IMR-90 (cell line): ENCODE measurements at regions not wholly inside any gene's neighbourhood (a gene's known extent, or its start where the extent isn't known, plus 50 kb on each side); places are given as distances from the start of the nearest gene placed in this dataset.

Source experiments
- ATAC-seq: fragments of 200-7000 bp; cut with Tn5 transposase; 2 replicates; pipeline ENCODE4 v1.9.1; 2020; ENCODE audit warnings: low read depth, mild to moderate bottlenecking, moderate library complexity
- BruUV-seq: library from RNA; stranded (reverse); fragments of 400-500 nt; replicated peaks from 2 replicates; lab custom pipeline; 2021; lab: Mats Ljungman, UMichigan
- CTCF ChIA-PET: fragments of 300-600 bp; formaldehyde crosslinking; extraction: SDS; loops from one replicate; lab custom pipeline; 2021; ENCODE audit warnings: antibody characterized with exemption; lab: Yijun Ruan, JAX
- POLR2A ChIA-PET: fragments of 300-600 bp; sonication (Branson Sonifier 250); formaldehyde crosslinking; loops from one replicate; lab custom pipeline; 2022; ENCODE audit warnings: antibody characterized with exemption; ENCODE audit not compliant: unreplicated experiment; lab: Charles Lee
- DNase-seq: peaks from one replicate; pipeline ENCODE4 v3.0.0; 2013
- H2AFZ ChIP-seq: replicated peaks from 2 replicates; pipeline ENCODE3; 2013; ENCODE audit warnings: low read length, mild to moderate bottlenecking; ENCODE audit not compliant: poor library complexity
- H2AK5ac ChIP-seq: 2 replicates; pipeline ENCODE4 v1.6.1; 2013; ENCODE audit warnings: low read depth, low read length, inconsistent platforms
- H2AK9ac ChIP-seq: replicated peaks from 2 replicates; pipeline ENCODE3; 2013; ENCODE audit warnings: mild to moderate bottlenecking, low read depth, low read length, moderate library complexity; ENCODE audit not compliant: poor library complexity
- H2BK120ac ChIP-seq: 2 replicates; pipeline ENCODE4 v1.6.1; 2013; ENCODE audit warnings: low read depth, low read length, inconsistent platforms
- H2BK15ac ChIP-seq: 3 replicates; pipeline ENCODE4 v1.6.1; 2013; ENCODE audit warnings: low read depth, low read length, inconsistent platforms
- H2BK20ac ChIP-seq: 2 replicates; pipeline ENCODE4 v1.6.1; 2013; ENCODE audit warnings: low read depth, mild to moderate bottlenecking, inconsistent platforms, low read length, moderate library complexity
- H2BK5ac ChIP-seq: 2 replicates; pipeline ENCODE4 v1.6.1; 2013; ENCODE audit warnings: mild to moderate bottlenecking, low read depth, low read length, inconsistent platforms; ENCODE audit not compliant: poor library complexity, severe bottlenecking
- H3K14ac ChIP-seq: replicated peaks from 2 replicates; pipeline ENCODE4 v1.6.1; 2013; ENCODE audit warnings: low read depth, low read length, inconsistent platforms
- H3K18ac ChIP-seq: 2 replicates; pipeline ENCODE4 v1.6.1; 2013; ENCODE audit warnings: low read depth, low read length, control low read depth
- H3K23ac ChIP-seq: 2 replicates; pipeline ENCODE4 v1.6.1; 2013; ENCODE audit warnings: low read depth, low read length, inconsistent platforms
- H3K27ac ChIP-seq: 2 replicates; pipeline ENCODE4 v1.5.1; 2013; ENCODE audit warnings: mild to moderate bottlenecking, control low read depth, low read length; ENCODE audit not compliant: insufficient read depth
- H3K27me3 ChIP-seq: 2 replicates; pipeline ENCODE4 v1.6.1; 2013; ENCODE audit warnings: low read length; ENCODE audit not compliant: control insufficient read depth, insufficient read depth
- H3K36me3 ChIP-seq: 2 replicates; pipeline ENCODE4 v1.6.1; 2013; ENCODE audit warnings: low read length, mixed read lengths; ENCODE audit not compliant: control insufficient read depth, insufficient read depth
- H3K4ac ChIP-seq: 2 replicates; pipeline ENCODE4 v1.6.1; 2013; ENCODE audit warnings: low read depth, low read length, inconsistent platforms
- H3K4me1 ChIP-seq: 2 replicates; pipeline ENCODE4 v1.6.1; 2013; ENCODE audit warnings: low read length, mixed read lengths; ENCODE audit not compliant: control insufficient read depth, insufficient read depth
- H3K4me2 ChIP-seq: 2 replicates; pipeline ENCODE4 v1.6.1; 2013; ENCODE audit warnings: low read depth, mild to moderate bottlenecking, control low read depth, low read length, moderate library complexity
- H3K4me3 ChIP-seq: 2 replicates; pipeline ENCODE4 v1.5.1; 2013; ENCODE audit warnings: low read depth, mild to moderate bottlenecking, control low read depth, low read length, moderate library complexity; ENCODE audit not compliant: insufficient read depth
- H3K56ac ChIP-seq: 2 replicates; pipeline ENCODE4 v1.6.1; 2013; ENCODE audit warnings: low read length, inconsistent platforms; ENCODE audit not compliant: insufficient read depth; ENCODE audit errors: extremely low read depth
- H3K79me1 ChIP-seq, 2 experiments: 2 replicates each; pipeline ENCODE4 v1.6.1; 2013; ENCODE audit warnings: low read length in 2 of 2, inconsistent platforms in 1 of 2, low read depth in 1 of 2
- H3K9ac ChIP-seq: 2 replicates; pipeline ENCODE4 v1.6.1; 2013; ENCODE audit warnings: low read depth, low read length, control low read depth
- H3K9me1 ChIP-seq: 2 replicates; pipeline ENCODE4 v1.6.1; 2013; ENCODE audit warnings: low read length, inconsistent platforms; ENCODE audit not compliant: insufficient read depth
- H3K9me3 ChIP-seq: 2 replicates; pipeline ENCODE4 v1.6.1; 2013; ENCODE audit warnings: low read length; ENCODE audit not compliant: control insufficient read depth, insufficient read depth
- H4K20me1 ChIP-seq: 2 replicates; pipeline ENCODE4 v1.6.1; 2013; ENCODE audit warnings: low read length, inconsistent platforms; ENCODE audit not compliant: insufficient read depth
- H4K5ac ChIP-seq: 2 replicates; pipeline ENCODE4 v1.6.1; 2013; ENCODE audit warnings: mild to moderate bottlenecking, low read depth, low read length, control low read depth
- H4K8ac ChIP-seq, 2 experiments: 2 replicates each; pipeline ENCODE4 v1.6.1; 2013; ENCODE audit warnings: low read depth in 2 of 2, low read length in 2 of 2, control low read depth in 1 of 2, inconsistent platforms in 1 of 2
- H4K91ac ChIP-seq: 2 replicates; pipeline ENCODE4 v1.6.1; 2013; ENCODE audit warnings: low read depth, low read length, inconsistent platforms; ENCODE audit not compliant: insufficient read depth
- BHLHE40 ChIP-seq: fragments of 150-350 bp; IDR thresholded peaks from 2 replicates; pipeline ENCODE4 v1.6.1; 2016; ENCODE audit warnings: mild to moderate bottlenecking, low read depth, low read length
- CHD1 ChIP-seq: IDR thresholded peaks from 2 replicates; pipeline ENCODE4 v1.6.1; 2012; ENCODE audit warnings: low read depth, low read length, improper control_type of control experiment
- CTCF ChIP-seq: conservative IDR thresholded peaks from 2 replicates; pipeline ENCODE4 v1.5.1; 2012; ENCODE audit warnings: mild to moderate bottlenecking, low read depth, low read length, improper control_type of control experiment
- ELK1 ChIP-seq: fragments of 150-350 bp; IDR thresholded peaks from 2 replicates; pipeline ENCODE4 v1.6.1; 2016; ENCODE audit warnings: low read depth, mild to moderate bottlenecking, low read length, moderate library complexity, borderline replicate concordance
- FOS ChIP-seq: fragments of 150-350 bp; IDR thresholded peaks from 2 replicates; pipeline ENCODE4 v1.6.1; 2016; ENCODE audit warnings: low read depth, low read length
- MAFK ChIP-seq: IDR thresholded peaks from 2 replicates; pipeline ENCODE4 v1.6.1; 2012; ENCODE audit warnings: low read depth, low read length, improper control_type of control experiment
- POLR2A ChIP-seq: IDR thresholded peaks from 2 replicates; pipeline ENCODE4 v1.6.1; 2012; ENCODE audit warnings: mild to moderate bottlenecking, low read depth, low read length
- RAD21 ChIP-seq: IDR thresholded peaks from 2 replicates; pipeline ENCODE4 v1.6.1; 2012; ENCODE audit warnings: low read length, improper control_type of control experiment
- RCOR1 ChIP-seq: IDR thresholded peaks from 2 replicates; pipeline ENCODE4 v1.6.1; 2012; ENCODE audit warnings: mild to moderate bottlenecking, low read length, improper control_type of control experiment; ENCODE audit not compliant: insufficient replicate concordance
- RFX5 ChIP-seq: IDR thresholded peaks from 2 replicates; pipeline ENCODE4 v1.8.0; 2012; ENCODE audit warnings: low read depth, mild to moderate bottlenecking, low read length, moderate library complexity
- USF2 ChIP-seq: fragments of 150-350 bp; IDR thresholded peaks from 2 replicates; pipeline ENCODE4 v1.6.1; 2017; ENCODE audit warnings: mild to moderate bottlenecking, antibody characterized with exemption, low read length, low read depth
- WGBS, 2 experiments: methylation state at CpG; one replicate each; pipeline versions ENCODE4 v1.1.5 to v1.1.7; 2013; ENCODE audit warnings: missing lambda C conversion rate in 2 of 2; ENCODE audit not compliant: insufficient read length in 1 of 2; ENCODE audit errors: extremely low coverage in 2 of 2; 5-methylcytosine and 5-hydroxymethylcytosine counted together
- dilution Hi-C: fragments of 300-500 bp; cut with HindIII; formaldehyde crosslinking; loops from one replicate; pipeline ENCODE4 v1.14.3; 2018; ENCODE audit warnings: low sequenced_read_pairs; ENCODE audit not compliant: unreplicated experiment
- in situ Hi-C: fragments of 300-500 bp; cut with MboI; formaldehyde crosslinking; loops from 3 replicates; pipeline ENCODE4 v1.14.3; 2019; ENCODE audit warnings: low sequenced_read_pairs, inconsistent platforms, mixed read lengths
- intact Hi-C: fragments of 100-400 bp; cut with micrococcal nuclease; formaldehyde crosslinking; loops from 2 replicates; pipeline ENCODE4 v1.10.0; 2022

DNA sequence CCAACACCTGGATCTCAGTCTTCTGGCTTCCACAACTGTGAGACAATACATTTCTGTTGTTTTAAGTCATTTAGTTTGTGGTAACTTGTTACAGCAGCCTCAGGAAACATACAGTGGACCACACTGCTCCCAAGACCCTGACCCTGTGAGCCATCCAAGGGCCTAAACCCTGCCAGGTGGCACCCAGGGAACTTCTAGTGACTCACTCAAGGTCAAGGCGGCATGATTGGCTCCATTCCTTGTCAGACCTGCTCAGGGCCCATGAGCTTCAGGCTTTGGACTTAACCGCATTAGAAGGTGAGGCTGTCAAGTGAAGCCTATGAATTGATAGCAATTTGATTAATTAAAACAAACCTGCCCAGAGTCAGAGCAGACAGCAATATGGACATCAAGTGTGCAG is 165.7 kb upstream of the MAMLD1 start:
- no peak overlapping the region for H4K8ac ChIP-seq
- no peak overlapping the region for H2BK20ac ChIP-seq
- H3K4me2 ChIP-seq, result no peak overlapping the region
- H4K91ac ChIP-seq, result no peak overlapping the region; the same call in 1 of the 2 replicates
- POLR2A ChIA-PET, result no interaction called here
- no peak overlapping the region for H2BK15ac ChIP-seq
- no peak overlapping the region for H3K9ac ChIP-seq
- H3K79me1 ChIP-seq, result no peaks in the 10 kb centered on the region
- dilution Hi-C loops, result no loop called here
- H4K5ac ChIP-seq, result no peak overlapping the region
- no peak overlapping the region for H2BK120ac ChIP-seq
- DNase-seq (no peak), ATAC-seq (no peak)
- H3K4me1 ChIP-seq, result peaks cover 10% of the 10 kb centered on the region
- no peak overlapping the region for H3K14ac ChIP-seq
- no TSS peak for BruUV-seq
- no peak overlapping the region for H3K18ac ChIP-seq
- H3K27me3 ChIP-seq, result no peaks in the 10 kb centered on the region
- H3K4me3 ChIP-seq, result no peak overlapping the region
- no peak overlapping the region for H2BK5ac ChIP-seq
- H2AK9ac ChIP-seq, result no peak overlapping the region
- H3K9me3 ChIP-seq, result no peaks in the 10 kb centered on the region
- H4K20me1 ChIP-seq, result no peaks in the 10 kb centered on the region
- H2AFZ ChIP-seq, result no peak overlapping the region
- no peak overlapping the region for H3K56ac ChIP-seq
- H2AK5ac ChIP-seq, result no peak overlapping the region
- no peak overlapping the region for H3K23ac ChIP-seq
- H3K36me3 ChIP-seq, result no peaks in the 10 kb centered on the region
- WGBS, 2 experiments, result no CpG with 5 or more reads among the region's 2 CpGs
- no peak overlapping the region for H3K4ac ChIP-seq
- CTCF ChIA-PET, result no interaction called here
- H3K27ac ChIP-seq, result no peak overlapping the region
- TF ChIP-seq CTCF (no peak), ELK1 (no peak), RCOR1 (no peak), BHLHE40 (no peak), POLR2A (no peak), RAD21 (no peak), CHD1 (no peak), RFX5 (no peak), MAFK (no peak), FOS (no peak), USF2 (no peak)
- in situ Hi-C loops, result no loop called here
- intact Hi-C loops, result no loop called here
- H3K9me1 ChIP-seq, result peaks cover 4% of the 10 kb centered on the region; the same call in 1 of the 2 replicates
